GM19351 (cell line): ENCODE measurements at regions not wholly inside any gene's neighbourhood (a gene's known extent, or its start where the extent isn't known, plus 50 kb on each side); places are given as distances from the start of the nearest gene placed in this dataset.

Experiments used
- ATAC-seq: cut with Tn5 transposase; IDR thresholded peaks from one replicate; pipeline ENCODE4 v1.9.1; 2021; ENCODE audit warnings: mild to moderate bottlenecking, moderate library complexity; ENCODE audit not compliant: unreplicated experiment

- ATAC-seq: no peak
Measured at GRCh38 chr4:11596989-11597388, 168.3 kb upstream of the HS3ST1 start.

GRCh38 chr4:11593576-11594116 is 165.0 kb upstream of the HS3ST1 start:
- ATAC-seq: no peak

GRCh38 chr4:11592276-11592675 is 163.6 kb upstream of the HS3ST1 start:
- no peak for ATAC-seq

GRCh38 chr4:11590132-11590531 is 161.4 kb upstream of the HS3ST1 start:
- no peak for ATAC-seq

- no peak for ATAC-seq
Measured at GRCh38 chr4:11589676-11590075, 161.0 kb upstream of the HS3ST1 start.

- no peak for ATAC-seq
Measured at GRCh38 chr4:11587797-11588196, 159.1 kb upstream of the HS3ST1 start.

GRCh38 chr4:11585506-11585905 is 156.8 kb upstream of the HS3ST1 start:
- ATAC-seq: no peak

- ATAC-seq: no peak
Measured at GRCh38 chr4:11568511-11568910, 139.8 kb upstream of the HS3ST1 start.

- ATAC-seq: peak; percentile 76
Measured at GRCh38 chr4:11566444-11567022, 137.8 kb upstream of the HS3ST1 start.

GRCh38 chr4:11565899-11566298 is 137.2 kb upstream of the HS3ST1 start:
- peak; percentile 65 for ATAC-seq

GRCh38 chr4:11565213-11565612 is 136.5 kb upstream of the HS3ST1 start:
- no peak for ATAC-seq

- no peak for ATAC-seq
Measured at GRCh38 chr4:11564021-11564420, 135.3 kb upstream of the HS3ST1 start.

GRCh38 chr4:11549525-11549924 is 120.8 kb upstream of the HS3ST1 start:
- ATAC-seq: no peak

- peak; percentile 93 for ATAC-seq
Measured at GRCh38 chr4:11548597-11549082, 119.9 kb upstream of the HS3ST1 start.

- ATAC-seq: no peak
Measured at GRCh38 chr4:11546391-11547175, 117.9 kb upstream of the HS3ST1 start.

- ATAC-seq: no peak
Measured at GRCh38 chr4:11545651-11546050, 117.0 kb upstream of the HS3ST1 start.

GRCh38 chr4:11544211-11544610 is 115.5 kb upstream of the HS3ST1 start:
- ATAC-seq: no peak

GRCh38 chr4:11543706-11544105 is 115.0 kb upstream of the HS3ST1 start:
- ATAC-seq: no peak

GRCh38 chr4:11542952-11543351 is 114.3 kb upstream of the HS3ST1 start:
- no peak for ATAC-seq

GRCh38 chr4:11537846-11538245 is 109.2 kb upstream of the HS3ST1 start:
- peak; percentile 77 for ATAC-seq

GRCh38 chr4:11535333-11535732 is 106.6 kb upstream of the HS3ST1 start:
- no peak for ATAC-seq

- no peak for ATAC-seq
Measured at GRCh38 chr4:11534623-11535302, 106.1 kb upstream of the HS3ST1 start.
